OCI-LY1 (cell line): ENCODE measurements at regions not wholly inside any gene's neighbourhood (a gene's known extent, or its start where the extent isn't known, plus 50 kb on each side); places are given as distances from the start of the nearest gene placed in this dataset.

ENCODE experiments used
- H2AFZ ChIP-seq: fragments of 200-600 bp; sonication (generic), shearing (Covaris generic); 2 replicates; pipeline ENCODE4 v1.6.0; 2014; ENCODE audit warnings: antibody characterized with exemption, mild to moderate bottlenecking, low read length
- H3F3A ChIP-seq: fragments of 200-600 bp; sonication (generic), shearing (Covaris generic); 2 replicates; pipeline ENCODE4 v1.6.0; 2014; ENCODE audit warnings: mild to moderate bottlenecking, antibody characterized with exemption, low read length, moderate library complexity; ENCODE audit not compliant: insufficient read depth
- H3K27ac ChIP-seq: fragments of 200-600 bp; sonication (generic); 2 replicates; pipeline ENCODE4 v1.5.1; 2014; ENCODE audit warnings: low read length, mixed run types, mild to moderate bottlenecking, low read depth; ENCODE audit not compliant: poor library complexity, severe bottlenecking
- H3K27me3 ChIP-seq: fragments of 200-600 bp; sonication (generic); 2 replicates; pipeline ENCODE4 v1.6.0; 2014; ENCODE audit warnings: antibody characterized with exemption, mild to moderate bottlenecking, low read length, moderate library complexity; ENCODE audit not compliant: insufficient read depth
- H3K36me3 ChIP-seq: fragments of 200-600 bp; sonication (generic); 2 replicates; pipeline ENCODE4 v1.6.1; 2014; ENCODE audit warnings: mild to moderate bottlenecking, antibody characterized with exemption, low read length, moderate library complexity, mixed read lengths; ENCODE audit not compliant: insufficient read depth
- H3K4me1 ChIP-seq: fragments of 200-600 bp; sonication (generic); 2 replicates; pipeline ENCODE4 v1.5.1; 2014; ENCODE audit warnings: mild to moderate bottlenecking, low read length, moderate library complexity; ENCODE audit not compliant: insufficient read depth, severe bottlenecking
- H3K4me2 ChIP-seq: fragments of 200-600 bp; sonication (generic), shearing (Covaris generic); 2 replicates; pipeline ENCODE4 v1.6.1; 2014; ENCODE audit warnings: low read length
- H3K4me3 ChIP-seq: fragments of 200-600 bp; sonication (generic); 2 replicates; pipeline ENCODE4 v1.5.1; 2014; ENCODE audit warnings: low read length, low read depth, mild to moderate bottlenecking, mixed read lengths; ENCODE audit not compliant: poor library complexity, severe bottlenecking
- H3K79me2 ChIP-seq: fragments of 200-600 bp; shearing (Covaris generic); 2 replicates; pipeline ENCODE4 v1.6.1; 2016; ENCODE audit warnings: mixed run types, low read length, mixed read lengths; ENCODE audit not compliant: insufficient read depth
- H3K9ac ChIP-seq: fragments of 200-600 bp; sonication (generic), shearing (Covaris generic); 2 replicates; pipeline ENCODE4 v1.6.1; 2014; ENCODE audit warnings: mild to moderate bottlenecking, low read length, mixed read lengths
- H3K9me2 ChIP-seq: fragments of 200-600 bp; sonication (generic), shearing (Covaris generic); 2 replicates; pipeline ENCODE4 v1.6.1; 2014; ENCODE audit warnings: low read depth, mild to moderate bottlenecking, low read length, mixed read lengths
- H3K9me3 ChIP-seq: fragments of 200-600 bp; shearing (Covaris generic); 2 replicates; pipeline ENCODE4 v1.6.1; 2014; ENCODE audit warnings: low read length, mixed read lengths
- H4K20me1 ChIP-seq: fragments of 200-600 bp; sonication (generic), shearing (Covaris generic); 2 replicates; pipeline ENCODE4 v1.6.0; 2016; ENCODE audit warnings: mild to moderate bottlenecking, low read length; ENCODE audit not compliant: insufficient read depth
- CTCF ChIP-seq: fragments of 200-600 bp; sonication (generic), shearing (Covaris generic); IDR thresholded peaks from 2 replicates; pipeline ENCODE4 v1.5.1; 2017; ENCODE audit warnings: mild to moderate bottlenecking, antibody characterized with exemption, low read length, moderate library complexity, mixed read lengths
- EZH2 ChIP-seq: fragments of 200-600 bp; sonication (generic), shearing (Covaris generic); IDR thresholded peaks from 2 replicates; pipeline ENCODE4 v1.8.0; 2017; ENCODE audit warnings: borderline replicate concordance, mixed run types, mild to moderate bottlenecking, antibody characterized with exemption, low read length, moderate library complexity, mixed read lengths

- Histone ChIP-seq H3K9me2 (no peaks in the 10 kb centered on the region), H3K4me1 (no peaks in the 10 kb centered on the region), H3K4me2 (no peak overlapping the region), H3K27ac (no peak overlapping the region), H3K79me2 (no peaks in the 10 kb centered on the region), H3F3A (no peaks in the 10 kb centered on the region), H3K36me3 (no peaks in the 10 kb centered on the region), H3K4me3 (no peak overlapping the region), H3K9ac (no peak overlapping the region), H3K27me3 (no peaks in the 10 kb centered on the region), H2AFZ (no peak overlapping the region), H4K20me1 (no peaks in the 10 kb centered on the region), H3K9me3 (no peaks in the 10 kb centered on the region)
- no peak for TF ChIP-seq EZH2
- no peak for TF ChIP-seq CTCF
Observed at GRCh38 chr10:120110196-120110595, 217.7 kb downstream of the SEC23IP start.

- no peak overlapping the region for H3K27ac ChIP-seq
- H3K4me2 ChIP-seq = no peak overlapping the region
- H2AFZ ChIP-seq = no peak overlapping the region
- H3K9me3 ChIP-seq = no peaks in the 10 kb centered on the region
- no peaks in the 10 kb centered on the region for H3K4me1 ChIP-seq
- H3F3A ChIP-seq = no peaks in the 10 kb centered on the region
- no peaks in the 10 kb centered on the region for H3K27me3 ChIP-seq
- H3K9ac ChIP-seq = no peak overlapping the region
- no peak overlapping the region for H3K4me3 ChIP-seq
- no peaks in the 10 kb centered on the region for H3K79me2 ChIP-seq
- H3K9me2 ChIP-seq = no peaks in the 10 kb centered on the region
- no peak for TF ChIP-seq CTCF
- no peak for TF ChIP-seq EZH2
- no peaks in the 10 kb centered on the region for H4K20me1 ChIP-seq
- no peaks in the 10 kb centered on the region for H3K36me3 ChIP-seq
Observed at GRCh38 chr10:120111628-120112027, 219.1 kb downstream of the SEC23IP start.

- Histone ChIP-seq H3K79me2 (no peaks in the 10 kb centered on the region), H3K27me3 (no peaks in the 10 kb centered on the region), H4K20me1 (no peaks in the 10 kb centered on the region), H3K4me1 (no peaks in the 10 kb centered on the region), H3K9ac (no peak overlapping the region), H3K4me2 (no peak overlapping the region), H3K36me3 (no peaks in the 10 kb centered on the region), H3K4me3 (no peak overlapping the region), H3F3A (no peaks in the 10 kb centered on the region), H3K9me2 (no peaks in the 10 kb centered on the region), H2AFZ (no peak overlapping the region), H3K9me3 (no peaks in the 10 kb centered on the region), H3K27ac (no peak overlapping the region)
- TF ChIP-seq CTCF (no peak), EZH2 (no peak)
Observed at GRCh38 chr10:120112809-120113208, 220.3 kb downstream of the SEC23IP start.
